ENCODE measurements at regions not wholly inside any gene's neighbourhood (a gene's known extent, or its start where the extent isn't known, plus 50 kb on each side); places are given as distances from the start of the nearest gene placed in this dataset.
"Not testable (repeated sequence)": the region's sequence is repeated elsewhere in the genome, so short reads cannot be mapped to it uniquely, and the experiment has no call there.

GRCh38 chr12:3381059-3382047 lies 109.7 kb upstream of the PRMT8 start:
- peak overlapping the region in 4 of 5 donors; percentile 19 to 52 (median 26) for H3K4me3 ChIP-seq (ENCODE audit: low read depth in 1 of 5, low read length in 5 of 5)
- H3K9me3 ChIP-seq (ENCODE audit: control insufficient read depth in 5 of 5, low read length in 5 of 5): no peaks in the 10 kb centered on the region
- H3K4me1 ChIP-seq (ENCODE audit: control insufficient read depth in 5 of 5, insufficient read depth in 5 of 5, low read length in 5 of 5): peaks cover 3 to 21% (median 19%) of the 10 kb centered on the region in 5 donors
- H3K36me3 ChIP-seq (ENCODE audit: control insufficient read depth in 5 of 5, insufficient read depth in 5 of 5, low read length in 5 of 5): no peaks in the 10 kb centered on the region
- H3K9ac ChIP-seq (ENCODE audit: low read length in 5 of 5): no peak overlapping the region
- H3K27ac ChIP-seq (ENCODE audit: low read depth, low read length): no peak overlapping the region
- peaks cover 0 to 8% (median 4%) of the 10 kb centered on the region in 5 donors for H3K27me3 ChIP-seq (ENCODE audit: control insufficient read depth in 5 of 5, insufficient read depth in 4 of 5, low read length in 5 of 5)

DNA sequence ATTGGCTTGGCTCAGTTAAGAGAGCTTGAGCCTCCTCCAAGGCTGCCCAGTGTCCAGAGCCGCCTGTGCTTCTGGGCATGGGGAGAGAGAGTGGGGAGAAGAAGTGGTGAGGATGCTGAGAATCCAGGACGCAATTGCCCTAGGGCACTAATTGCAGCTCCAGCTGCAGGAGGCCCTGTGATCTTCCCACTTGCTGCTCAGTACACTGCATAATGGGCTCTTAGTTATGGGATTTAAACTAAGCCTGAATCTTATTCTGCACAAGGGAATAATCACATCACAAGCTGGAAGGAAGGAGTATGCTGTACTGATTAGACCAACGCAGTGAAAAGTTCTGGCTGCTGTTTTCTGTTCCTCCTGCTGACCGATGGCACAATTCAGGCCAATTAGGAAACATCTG lies 101.0 kb upstream of the PRMT8 start:
- Histone ChIP-seq H3K9me3 (ENCODE audit: control insufficient read depth in 5 of 5, low read length in 5 of 5) (no peaks in the 10 kb centered on the region), H3K36me3 (ENCODE audit: control insufficient read depth in 5 of 5, insufficient read depth in 5 of 5, low read length in 5 of 5) (no peaks in the 10 kb centered on the region), H3K27ac (ENCODE audit: low read depth, low read length) (no peak overlapping the region), H3K4me3 (ENCODE audit: low read depth in 1 of 5, low read length in 5 of 5) (no peak overlapping the region), H3K9ac (ENCODE audit: low read length in 5 of 5) (no peak overlapping the region), H3K4me1 (ENCODE audit: control insufficient read depth in 5 of 5, insufficient read depth in 5 of 5, low read length in 5 of 5) (no peaks in the 10 kb centered on the region), H3K27me3 (ENCODE audit: control insufficient read depth in 5 of 5, insufficient read depth in 4 of 5, low read length in 5 of 5) (peaks cover 0 to 3% (median 0%) of the 10 kb centered on the region in 5 donors)

DNA sequence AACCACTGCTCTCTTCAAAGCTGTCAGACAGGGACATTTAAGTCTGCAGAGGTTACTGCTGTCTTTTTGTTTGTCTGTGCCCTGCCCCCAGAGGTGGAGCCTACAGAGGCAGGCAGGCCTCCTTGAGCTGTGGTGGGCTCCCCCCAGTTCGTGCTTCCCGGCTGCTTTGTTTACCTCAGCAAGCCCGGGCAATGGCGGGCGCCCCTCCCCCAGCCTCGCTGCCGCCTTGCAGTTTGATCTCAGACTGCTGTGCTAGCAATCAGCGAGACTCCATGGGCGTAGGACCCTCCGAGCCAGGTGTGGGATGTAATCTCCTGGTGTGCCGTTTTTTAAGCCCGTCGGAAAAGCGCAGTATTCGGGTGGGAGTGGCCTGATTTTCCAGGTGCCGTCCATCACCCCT lies 93.4 kb upstream of the PRMT8 start:
- not testable (repeated sequence) for H3K27ac ChIP-seq (ENCODE audit: low read depth, low read length); H3K4me1 ChIP-seq (ENCODE audit: control insufficient read depth in 5 of 5, insufficient read depth in 5 of 5, low read length in 5 of 5); H3K9me3 ChIP-seq (ENCODE audit: control insufficient read depth in 5 of 5, low read length in 5 of 5); H3K4me3 ChIP-seq (ENCODE audit: low read depth in 1 of 5, low read length in 5 of 5); H3K9ac ChIP-seq (ENCODE audit: low read length in 5 of 5); H3K36me3 ChIP-seq (ENCODE audit: control insufficient read depth in 5 of 5, insufficient read depth in 5 of 5, low read length in 5 of 5)
- H3K27me3 ChIP-seq (ENCODE audit: control insufficient read depth in 5 of 5, insufficient read depth in 4 of 5, low read length in 5 of 5): peaks cover 3 to 12% (median 8%) of the 10 kb centered on the region in 5 donors

GRCh38 chr12:3398196-3398789 lies 92.7 kb upstream of the PRMT8 start:
- peaks cover 3 to 12% (median 8%) of the 10 kb centered on the region in 5 donors for H3K27me3 ChIP-seq (ENCODE audit: control insufficient read depth in 5 of 5, insufficient read depth in 4 of 5, low read length in 5 of 5)
- no peaks in the 10 kb centered on the region for H3K4me1 ChIP-seq (ENCODE audit: control insufficient read depth in 5 of 5, insufficient read depth in 5 of 5, low read length in 5 of 5)
- H3K4me3 ChIP-seq (ENCODE audit: low read depth in 1 of 5, low read length in 5 of 5): no peak overlapping the region

DNA sequence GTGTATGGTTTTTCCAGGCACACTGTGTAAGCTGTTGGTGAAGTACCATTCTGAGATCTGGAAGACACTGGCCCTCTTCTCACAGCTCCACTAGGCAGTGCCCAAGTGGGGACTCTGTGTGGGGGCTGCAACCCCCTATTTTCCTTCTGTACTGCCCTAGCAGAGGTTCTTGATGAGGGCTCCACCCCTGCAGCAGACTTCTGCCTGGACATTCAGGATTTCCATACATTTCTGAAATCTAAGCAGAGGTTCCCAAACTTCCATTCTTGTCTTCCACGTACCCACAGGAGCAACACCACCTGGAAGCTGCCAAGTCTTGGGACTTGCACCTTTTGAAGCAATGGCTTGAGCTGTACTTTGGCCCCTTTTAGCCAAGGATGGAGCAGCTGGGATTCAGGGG lies 85.2 kb upstream of the PRMT8 start:
- Histone ChIP-seq H3K9me3 (ENCODE audit: control insufficient read depth in 5 of 5, low read length in 5 of 5) (peaks cover 18 to 55% (median 41%) of the 10 kb centered on the region in 5 donors), H3K27me3 (ENCODE audit: control insufficient read depth in 5 of 5, insufficient read depth in 4 of 5, low read length in 5 of 5) (peaks cover 0 to 2% (median 0%) of the 10 kb centered on the region in 5 donors), H3K36me3 (ENCODE audit: control insufficient read depth in 5 of 5, insufficient read depth in 5 of 5, low read length in 5 of 5) (no peaks in the 10 kb centered on the region), H3K27ac (ENCODE audit: low read depth, low read length) (no peak overlapping the region), H3K9ac (ENCODE audit: low read length in 5 of 5) (no peak overlapping the region), H3K4me3 (ENCODE audit: low read depth in 1 of 5, low read length in 5 of 5) (peak overlapping the region in 2 of 5 donors; percentile 19 to 35), H3K4me1 (ENCODE audit: control insufficient read depth in 5 of 5, insufficient read depth in 5 of 5, low read length in 5 of 5) (no peaks in the 10 kb centered on the region)

More at GRCh38 chr12:3398196-3398789, 92.7 kb upstream of the PRMT8 start:
- H3K9ac ChIP-seq (ENCODE audit: low read length in 5 of 5): no peak overlapping the region
- H3K9me3 ChIP-seq (ENCODE audit: control insufficient read depth in 5 of 5, low read length in 5 of 5): peaks cover 0 to 6% (median 2%) of the 10 kb centered on the region in 5 donors
- no peaks in the 10 kb centered on the region for H3K36me3 ChIP-seq (ENCODE audit: control insufficient read depth in 5 of 5, insufficient read depth in 5 of 5, low read length in 5 of 5)
- H3K27ac ChIP-seq (ENCODE audit: low read depth, low read length): no peak overlapping the region

- no peak overlapping the region for H3K9ac ChIP-seq (ENCODE audit: low read length in 5 of 5)
Measured at GRCh38 chr12:3407723-3408122, 83.3 kb upstream of the PRMT8 start.

GRCh38 chr12:3409662-3410061 lies 81.3 kb upstream of the PRMT8 start:
- H3K9me3 ChIP-seq (ENCODE audit: control insufficient read depth in 5 of 5, low read length in 5 of 5): peaks cover 17 to 60% (median 45%) of the 10 kb centered on the region in 5 donors
- no peaks in the 10 kb centered on the region for H3K4me1 ChIP-seq (ENCODE audit: control insufficient read depth in 5 of 5, insufficient read depth in 5 of 5, low read length in 5 of 5)
- H3K36me3 ChIP-seq (ENCODE audit: control insufficient read depth in 5 of 5, insufficient read depth in 5 of 5, low read length in 5 of 5): no peaks in the 10 kb centered on the region
- no peak overlapping the region for H3K4me3 ChIP-seq (ENCODE audit: low read depth in 1 of 5, low read length in 5 of 5)
- H3K27ac ChIP-seq (ENCODE audit: low read depth, low read length): no peak overlapping the region
- H3K27me3 ChIP-seq (ENCODE audit: control insufficient read depth in 5 of 5, insufficient read depth in 4 of 5, low read length in 5 of 5): peaks cover 0 to 2% (median 0%) of the 10 kb centered on the region in 5 donors
- no peak overlapping the region for H3K9ac ChIP-seq (ENCODE audit: low read length in 5 of 5)

More at GRCh38 chr12:3407723-3408122, 83.3 kb upstream of the PRMT8 start:
- peaks cover 0 to 2% (median 0%) of the 10 kb centered on the region in 5 donors for H3K27me3 ChIP-seq (ENCODE audit: control insufficient read depth in 5 of 5, insufficient read depth in 4 of 5, low read length in 5 of 5)
- H3K27ac ChIP-seq (ENCODE audit: low read depth, low read length): no peak overlapping the region
- no peaks in the 10 kb centered on the region for H3K36me3 ChIP-seq (ENCODE audit: control insufficient read depth in 5 of 5, insufficient read depth in 5 of 5, low read length in 5 of 5)
- H3K4me1 ChIP-seq (ENCODE audit: control insufficient read depth in 5 of 5, insufficient read depth in 5 of 5, low read length in 5 of 5): no peaks in the 10 kb centered on the region
- H3K9me3 ChIP-seq (ENCODE audit: control insufficient read depth in 5 of 5, low read length in 5 of 5): peaks cover 18 to 58% (median 41%) of the 10 kb centered on the region in 5 donors
- H3K4me3 ChIP-seq (ENCODE audit: low read depth in 1 of 5, low read length in 5 of 5): no peak overlapping the region

DNA sequence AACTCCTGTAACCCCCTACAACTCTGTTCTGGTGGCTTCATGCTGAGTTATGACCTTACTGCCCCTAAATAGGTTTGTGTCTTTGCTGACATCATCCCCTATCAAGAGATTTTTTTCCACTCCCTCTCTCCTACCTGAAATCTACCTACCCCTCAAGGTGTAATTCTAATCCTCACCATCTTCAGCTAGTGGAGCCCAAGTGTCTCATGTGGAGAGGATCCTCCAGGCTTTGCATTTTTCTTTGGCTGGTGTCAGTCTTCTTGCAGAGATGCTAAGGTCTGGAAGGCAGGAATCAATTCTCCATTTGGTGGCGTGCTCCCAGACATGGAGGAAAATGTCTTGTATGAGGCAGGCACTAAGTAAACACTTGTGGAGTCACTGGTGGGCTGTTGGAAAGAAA lies 74.8 kb upstream of the PRMT8 start:
- Histone ChIP-seq H3K9me3 (ENCODE audit: control insufficient read depth in 5 of 5, low read length in 5 of 5) (peaks cover 4 to 13% (median 6%) of the 10 kb centered on the region in 5 donors), H3K27me3 (ENCODE audit: control insufficient read depth in 5 of 5, insufficient read depth in 4 of 5, low read length in 5 of 5) (peaks cover 0 to 9% (median 3%) of the 10 kb centered on the region in 5 donors), H3K27ac (ENCODE audit: low read depth, low read length) (no peak overlapping the region), H3K36me3 (ENCODE audit: control insufficient read depth in 5 of 5, insufficient read depth in 5 of 5, low read length in 5 of 5) (no peaks in the 10 kb centered on the region), H3K9ac (ENCODE audit: low read length in 5 of 5) (no peak overlapping the region), H3K4me1 (ENCODE audit: control insufficient read depth in 5 of 5, insufficient read depth in 5 of 5, low read length in 5 of 5) (no peaks in the 10 kb centered on the region), H3K4me3 (ENCODE audit: low read depth in 1 of 5, low read length in 5 of 5) (no peak overlapping the region)

DNA sequence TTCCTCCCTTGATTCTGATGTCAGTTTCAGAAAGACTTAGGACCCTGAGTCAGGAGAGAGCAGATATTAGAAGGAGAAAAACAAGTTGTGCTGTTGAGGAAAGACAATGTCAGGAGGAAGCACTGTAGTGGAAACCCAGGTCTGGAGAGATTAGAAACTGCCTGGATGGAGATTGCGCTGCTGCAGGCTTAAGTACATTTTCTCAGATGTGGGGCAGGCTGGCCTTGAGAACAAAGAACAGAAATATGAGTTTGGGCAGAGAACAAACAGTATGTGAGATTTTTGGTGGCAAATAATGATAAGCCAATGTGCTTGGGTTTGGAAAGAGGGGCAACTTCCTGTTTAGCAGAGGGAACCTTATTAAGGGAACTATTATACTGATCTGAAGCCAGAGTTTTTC lies 74.3 kb upstream of the PRMT8 start:
- Histone ChIP-seq H3K27me3 (ENCODE audit: control insufficient read depth in 5 of 5, insufficient read depth in 4 of 5, low read length in 5 of 5) (peaks cover 0 to 12% (median 3%) of the 10 kb centered on the region in 5 donors), H3K9ac (ENCODE audit: low read length in 5 of 5) (no peak overlapping the region), H3K4me1 (ENCODE audit: control insufficient read depth in 5 of 5, insufficient read depth in 5 of 5, low read length in 5 of 5) (no peaks in the 10 kb centered on the region), H3K36me3 (ENCODE audit: control insufficient read depth in 5 of 5, insufficient read depth in 5 of 5, low read length in 5 of 5) (no peaks in the 10 kb centered on the region), H3K4me3 (ENCODE audit: low read depth in 1 of 5, low read length in 5 of 5) (no peak overlapping the region), H3K9me3 (ENCODE audit: control insufficient read depth in 5 of 5, low read length in 5 of 5) (peaks cover 4 to 13% (median 6%) of the 10 kb centered on the region in 5 donors), H3K27ac (ENCODE audit: low read depth, low read length) (no peak overlapping the region)

GRCh38 chr12:3417113-3417512 lies 73.9 kb upstream of the PRMT8 start:
- H3K4me1 ChIP-seq (ENCODE audit: control insufficient read depth in 5 of 5, insufficient read depth in 5 of 5, low read length in 5 of 5): no peaks in the 10 kb centered on the region
- H3K27ac ChIP-seq (ENCODE audit: low read depth, low read length): no peak overlapping the region
- H3K27me3 ChIP-seq (ENCODE audit: control insufficient read depth in 5 of 5, insufficient read depth in 4 of 5, low read length in 5 of 5): peaks cover 0 to 12% (median 3%) of the 10 kb centered on the region in 5 donors
- H3K4me3 ChIP-seq (ENCODE audit: low read depth in 1 of 5, low read length in 5 of 5): no peak overlapping the region
- no peaks in the 10 kb centered on the region for H3K36me3 ChIP-seq (ENCODE audit: control insufficient read depth in 5 of 5, insufficient read depth in 5 of 5, low read length in 5 of 5)
- H3K9me3 ChIP-seq (ENCODE audit: control insufficient read depth in 5 of 5, low read length in 5 of 5): peaks cover 4 to 13% (median 6%) of the 10 kb centered on the region in 5 donors
- no peak overlapping the region for H3K9ac ChIP-seq (ENCODE audit: low read length in 5 of 5)

All from subcutaneous abdominal adipose tissue (tissue), 5 donors.